Activated naive CD8-positive, alpha-beta T cell treated with anti-CD3 and anti-CD28 coated beads, Interleukin-2, amount 50 U/mL, for 24 hours (primary cell): ENCODE measurements at regions not wholly inside any gene's neighbourhood (a gene's known extent, or its start where the extent isn't known, plus 50 kb on each side); places are given as distances from the start of the nearest gene placed in this dataset.

Experiments
- ATAC-seq: fragments of 150-1000 bp; cut with Tn5 transposase; one replicate; pipeline ENCODE4 v1.10.0; 2021
- DNase-seq: peaks from one replicate; pipeline ENCODE4 v3.0.0; 2021
- H3K27ac Mint-ChIP-seq: one replicate; pipeline ENCODE4 v1.8.0; 2021; ENCODE audit warnings: mild to moderate bottlenecking, mixed read lengths
- H3K27me3 Mint-ChIP-seq: one replicate; pipeline ENCODE4 v1.8.0; 2021; ENCODE audit warnings: mixed read lengths
- H3K36me3 Mint-ChIP-seq: one replicate; pipeline ENCODE4 v1.8.0; 2021; ENCODE audit warnings: low read depth, mixed read lengths
- H3K4me1 Mint-ChIP-seq: one replicate; pipeline ENCODE4 v1.8.0; 2021; ENCODE audit warnings: mixed read lengths
- H3K4me3 Mint-ChIP-seq: one replicate; pipeline ENCODE4 v1.8.0; 2021; ENCODE audit warnings: mild to moderate bottlenecking, moderate library complexity, mixed read lengths
- H3K9me3 Mint-ChIP-seq: one replicate; pipeline ENCODE4 v1.8.0; 2021; ENCODE audit warnings: mixed read lengths

GRCh38 chr14:100470523-100470897 lies 116.7 kb downstream of the BEGAIN start:
- Mint-ChIP-seq H3K27me3 (no peaks in the 10 kb centered on the region), H3K9me3 (no peaks in the 10 kb centered on the region), H3K4me1 (peaks cover 8% of the 10 kb centered on the region), H3K36me3 (no peaks in the 10 kb centered on the region), H3K4me3 (no peak overlapping the region), H3K27ac (no peak overlapping the region)
- DNase-seq (no peak), ATAC-seq (no peak)

- ATAC-seq (no peak), DNase-seq (no peak)
- Mint-ChIP-seq H3K4me3 (no peak overlapping the region), H3K27ac (no peak overlapping the region), H3K4me1 (peaks cover 8% of the 10 kb centered on the region), H3K36me3 (no peaks in the 10 kb centered on the region), H3K27me3 (no peaks in the 10 kb centered on the region), H3K9me3 (no peaks in the 10 kb centered on the region)
These were observed 115.7 kb downstream of the BEGAIN start for GRCh38 chr14:100471441-100472093.

- Mint-ChIP-seq H3K27me3 (no peaks in the 10 kb centered on the region), H3K4me3 (no peak overlapping the region), H3K27ac (no peak overlapping the region), H3K4me1 (peaks cover 8% of the 10 kb centered on the region), H3K9me3 (no peaks in the 10 kb centered on the region), H3K36me3 (no peaks in the 10 kb centered on the region)
- ATAC-seq (no peak), DNase-seq (no peak)
These were observed 115.1 kb downstream of the BEGAIN start for GRCh38 chr14:100472094-100472455.

GRCh38 chr14:100472491-100472890 lies 114.7 kb downstream of the BEGAIN start:
- Mint-ChIP-seq H3K4me3 (no peak overlapping the region), H3K27me3 (no peaks in the 10 kb centered on the region), H3K27ac (no peak overlapping the region), H3K36me3 (no peaks in the 10 kb centered on the region), H3K9me3 (no peaks in the 10 kb centered on the region), H3K4me1 (peaks cover 8% of the 10 kb centered on the region)
- ATAC-seq, result no peak
- no peak for DNase-seq

- H3K36me3 Mint-ChIP-seq, result no peaks in the 10 kb centered on the region
- DNase-seq, result no peak
- no peak overlapping the region for H3K4me3 Mint-ChIP-seq
- no peak overlapping the region for H3K27ac Mint-ChIP-seq
- peaks cover 8% of the 10 kb centered on the region for H3K4me1 Mint-ChIP-seq
- ATAC-seq, result no peak
- no peaks in the 10 kb centered on the region for H3K27me3 Mint-ChIP-seq
- no peaks in the 10 kb centered on the region for H3K9me3 Mint-ChIP-seq
These were observed 114.0 kb downstream of the BEGAIN start for GRCh38 chr14:100473249-100473648.

- no peaks in the 10 kb centered on the region for H3K27me3 Mint-ChIP-seq
- H3K4me1 Mint-ChIP-seq, result peaks cover 8% of the 10 kb centered on the region
- H3K9me3 Mint-ChIP-seq, result no peaks in the 10 kb centered on the region
- DNase-seq (no peak), ATAC-seq (no peak)
- no peak overlapping the region for H3K27ac Mint-ChIP-seq
- no peak overlapping the region for H3K4me3 Mint-ChIP-seq
- H3K36me3 Mint-ChIP-seq, result no peaks in the 10 kb centered on the region
These were observed 113.0 kb downstream of the BEGAIN start for GRCh38 chr14:100474196-100474595.

- no peak for ATAC-seq
- H3K27me3 Mint-ChIP-seq, result no peaks in the 10 kb centered on the region
- H3K27ac Mint-ChIP-seq, result no peak overlapping the region
- peaks cover 3% of the 10 kb centered on the region for H3K4me1 Mint-ChIP-seq
- H3K4me3 Mint-ChIP-seq, result no peak overlapping the region
- H3K36me3 Mint-ChIP-seq, result no peaks in the 10 kb centered on the region
- no peaks in the 10 kb centered on the region for H3K9me3 Mint-ChIP-seq
- DNase-seq, result no peak
These were observed 111.9 kb downstream of the BEGAIN start for GRCh38 chr14:100475268-100475667.

GRCh38 chr14:100476012-100476822 lies 111.0 kb downstream of the BEGAIN start:
- DNase-seq (no peak), ATAC-seq (no peak)
- no peaks in the 10 kb centered on the region for H3K36me3 Mint-ChIP-seq
- H3K4me1 Mint-ChIP-seq, result no peaks in the 10 kb centered on the region
- no peak overlapping the region for H3K27ac Mint-ChIP-seq
- H3K4me3 Mint-ChIP-seq, result no peak overlapping the region
- H3K9me3 Mint-ChIP-seq, result no peaks in the 10 kb centered on the region
- no peaks in the 10 kb centered on the region for H3K27me3 Mint-ChIP-seq

- H3K4me1 Mint-ChIP-seq, result peaks cover 29% of the 10 kb centered on the region
- no peaks in the 10 kb centered on the region for H3K27me3 Mint-ChIP-seq
- H3K36me3 Mint-ChIP-seq, result peaks cover 8% of the 10 kb centered on the region
- no peak overlapping the region for H3K27ac Mint-ChIP-seq
- H3K4me3 Mint-ChIP-seq, result no peak overlapping the region
- H3K9me3 Mint-ChIP-seq, result no peaks in the 10 kb centered on the region
- no peak for DNase-seq
- ATAC-seq, result no peak
These were observed 102.5 kb downstream of the BEGAIN start for GRCh38 chr14:100484531-100485267.

GRCh38 chr14:100486025-100486828 lies 101.0 kb downstream of the BEGAIN start:
- H3K27me3 Mint-ChIP-seq, result no peaks in the 10 kb centered on the region
- H3K27ac Mint-ChIP-seq, result no peak overlapping the region
- ATAC-seq (peak; percentile 65), DNase-seq (peak; percentile 67)
- peaks cover 8% of the 10 kb centered on the region for H3K36me3 Mint-ChIP-seq
- no peaks in the 10 kb centered on the region for H3K9me3 Mint-ChIP-seq
- no peak overlapping the region for H3K4me3 Mint-ChIP-seq
- peaks cover 29% of the 10 kb centered on the region for H3K4me1 Mint-ChIP-seq
